HG02588 (cell line): ENCODE measurements at regions not wholly inside any gene's neighbourhood (a gene's known extent, or its start where the extent isn't known, plus 50 kb on each side); places are given as distances from the start of the nearest gene placed in this dataset.
"Not testable (repeated sequence)": the region's sequence is repeated elsewhere in the genome, so short reads cannot be mapped to it uniquely, and the experiment has no call there.

ENCODE experiments used
- ATAC-seq: cut with Tn5 transposase; IDR thresholded peaks from one replicate; pipeline ENCODE4 v1.9.1; 2021; ENCODE audit warnings: mild to moderate bottlenecking, moderate library complexity; ENCODE audit not compliant: unreplicated experiment

DNA sequence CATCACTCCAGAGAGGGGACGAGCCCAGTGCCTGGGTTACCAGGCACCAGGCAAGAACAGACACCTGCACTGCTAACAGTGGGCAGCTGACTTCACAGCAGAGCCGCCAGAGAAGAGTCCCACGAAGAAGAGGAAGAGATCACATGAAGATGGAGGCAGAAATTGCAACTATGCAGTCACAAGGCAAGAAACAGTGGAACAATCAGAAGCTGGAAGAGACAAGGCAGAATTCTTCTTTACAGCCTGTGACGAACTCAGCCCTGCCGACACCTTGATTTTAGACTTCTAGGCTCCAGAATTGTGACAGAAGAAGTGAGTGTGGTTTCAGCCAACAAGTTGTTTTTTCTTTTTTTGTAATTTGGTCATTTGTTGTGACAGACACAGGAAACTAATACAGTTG, 59.2 kb downstream of the IL12A start:
- ATAC-seq = no peak

DNA sequence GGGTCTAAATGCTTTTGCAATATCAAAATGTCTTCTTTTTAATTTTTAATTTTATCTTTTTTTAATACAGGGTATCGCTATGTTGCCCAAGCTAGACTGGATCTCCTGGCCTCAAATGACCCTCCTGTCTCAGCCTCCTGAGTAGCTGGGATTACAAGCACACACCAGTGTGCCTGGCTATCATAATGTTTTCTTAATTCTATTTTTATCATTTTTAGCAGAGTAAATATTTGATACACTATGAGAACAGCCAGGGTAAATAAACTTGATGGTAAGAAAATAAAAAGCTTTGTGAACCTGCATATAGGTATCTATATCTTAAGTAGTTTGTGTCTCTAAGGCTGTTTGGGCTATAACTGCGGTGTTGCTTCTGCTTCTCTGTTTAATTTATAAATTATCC, 60.4 kb downstream of the IL12A start:
- no peak for ATAC-seq

DNA sequence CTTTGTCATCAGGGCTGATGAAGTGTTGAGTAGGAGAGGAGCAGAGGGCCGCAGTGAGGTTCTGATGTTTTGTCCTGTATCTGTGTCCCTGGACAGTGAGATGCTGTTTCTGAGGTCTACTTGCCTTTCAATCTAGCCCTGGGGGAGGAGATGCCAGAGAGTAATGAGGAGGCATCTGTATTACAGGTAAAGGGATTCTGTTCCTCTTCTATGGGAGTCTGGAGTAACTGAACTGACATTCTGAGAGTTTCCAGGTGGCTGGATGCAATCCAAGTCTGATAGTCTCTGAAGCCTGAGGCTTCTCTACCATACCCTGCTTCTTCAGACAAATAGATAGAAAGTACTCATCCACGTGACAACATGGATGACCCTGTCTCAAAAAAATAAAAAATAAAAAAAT, 60.9 kb downstream of the IL12A start:
- no peak for ATAC-seq

DNA sequence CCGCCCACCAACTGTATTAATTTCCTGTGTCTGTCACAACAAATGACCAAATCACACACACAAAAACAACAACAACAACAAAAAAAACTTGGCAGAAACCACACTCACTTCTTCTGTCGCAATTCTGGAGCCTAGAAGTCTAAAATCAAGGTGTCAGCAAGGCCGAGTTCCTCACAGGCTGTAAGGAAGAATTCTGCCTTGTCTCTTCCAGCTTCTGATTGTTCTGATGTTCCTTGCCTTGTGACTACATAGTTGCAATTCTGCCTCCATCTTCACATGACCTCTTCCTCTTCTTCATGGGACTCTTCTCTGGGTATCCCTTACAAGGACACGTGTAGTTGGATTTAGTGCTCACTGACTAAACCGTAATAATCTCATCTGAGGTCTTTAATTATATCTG, 61.4 kb downstream of the IL12A start:
- no peak for ATAC-seq

DNA sequence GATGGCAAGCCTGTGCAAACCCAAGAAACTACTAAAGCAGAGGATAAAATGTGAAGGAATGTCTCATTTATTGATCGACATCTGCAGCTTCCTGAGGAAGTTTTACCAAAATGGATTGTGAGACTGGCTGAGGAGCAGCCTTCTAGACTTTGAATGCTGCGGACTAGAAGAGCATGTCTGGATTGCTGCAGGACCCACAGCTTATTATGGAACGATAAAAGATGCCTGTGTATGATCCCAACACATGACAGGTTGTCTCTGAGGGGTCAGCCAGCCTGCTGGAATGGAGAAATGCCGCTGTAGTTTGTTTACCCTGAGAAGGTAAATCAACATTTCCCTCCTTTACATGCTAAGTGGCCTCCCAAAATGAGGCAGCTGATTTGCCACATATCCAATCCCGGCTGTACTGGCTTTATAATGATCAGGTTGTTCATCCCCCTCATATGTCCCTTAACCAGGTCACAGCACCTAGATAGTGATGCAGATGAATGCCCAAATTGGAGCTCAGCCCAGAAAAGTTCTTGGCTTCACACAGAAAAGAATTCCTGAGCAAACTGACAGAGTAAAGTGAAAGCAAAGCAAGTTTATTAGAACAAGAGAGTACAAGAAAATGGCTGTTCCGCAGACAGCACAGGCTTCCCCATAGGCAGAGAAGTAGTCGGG, 63.9 kb downstream of the IL12A start:
- no peak for ATAC-seq

DNA sequence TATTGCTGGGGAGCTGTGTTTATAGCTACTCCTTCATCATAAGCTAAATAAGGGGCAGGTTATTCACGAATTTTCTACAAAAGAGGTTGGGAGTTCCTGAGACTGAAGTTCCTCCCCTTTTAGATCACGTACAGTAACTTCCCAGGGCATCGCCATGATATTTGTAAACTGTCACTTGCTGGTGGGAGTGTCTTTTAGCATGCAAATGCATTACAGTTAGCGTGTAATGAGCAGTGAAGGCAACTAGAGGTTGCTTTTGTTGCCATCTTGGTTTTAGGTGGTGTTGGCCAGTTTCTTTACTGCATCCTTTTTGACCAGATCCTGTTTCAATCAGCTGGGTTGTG, 64.4 kb downstream of the IL12A start:
- no peak for ATAC-seq

DNA sequence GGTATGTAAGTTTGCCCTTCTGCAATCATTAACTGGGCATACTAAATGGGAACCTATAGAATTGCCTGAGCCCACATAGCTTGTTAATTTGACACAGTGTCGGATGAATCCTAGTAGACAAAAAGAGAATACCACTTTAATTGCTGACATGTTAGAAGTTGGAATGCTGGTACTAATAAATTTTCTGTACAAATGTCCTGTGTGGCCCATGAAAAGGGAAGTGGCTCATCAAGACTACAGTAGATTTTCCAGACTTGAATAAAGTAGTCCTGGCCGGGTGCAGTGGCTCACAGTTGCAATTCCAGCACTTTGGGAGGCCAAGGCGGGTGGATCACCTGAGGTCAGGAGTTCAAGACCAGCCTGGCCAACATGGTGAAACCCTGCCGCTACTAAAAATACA, 66.2 kb downstream of the IL12A start:
- not testable (repeated sequence) for ATAC-seq

DNA sequence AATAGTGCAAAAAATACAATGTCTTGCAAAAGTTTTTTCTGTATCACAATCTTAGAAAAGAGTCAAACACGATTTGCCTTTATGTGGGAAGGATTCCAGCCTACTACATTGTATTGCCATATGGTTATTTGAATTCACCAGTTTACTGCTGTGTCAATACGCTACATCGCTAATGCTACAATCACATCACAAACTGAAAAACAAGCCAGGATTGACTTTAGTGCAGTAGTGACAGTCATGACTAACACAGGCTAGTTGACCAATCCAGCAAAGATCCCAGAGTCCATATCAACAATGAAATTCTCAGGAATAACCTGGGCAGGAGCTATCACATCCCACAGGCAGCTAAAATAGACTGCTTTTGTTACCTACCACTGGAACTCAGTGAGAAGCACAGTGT, 67.0 kb downstream of the IL12A start:
- ATAC-seq = no peak

DNA sequence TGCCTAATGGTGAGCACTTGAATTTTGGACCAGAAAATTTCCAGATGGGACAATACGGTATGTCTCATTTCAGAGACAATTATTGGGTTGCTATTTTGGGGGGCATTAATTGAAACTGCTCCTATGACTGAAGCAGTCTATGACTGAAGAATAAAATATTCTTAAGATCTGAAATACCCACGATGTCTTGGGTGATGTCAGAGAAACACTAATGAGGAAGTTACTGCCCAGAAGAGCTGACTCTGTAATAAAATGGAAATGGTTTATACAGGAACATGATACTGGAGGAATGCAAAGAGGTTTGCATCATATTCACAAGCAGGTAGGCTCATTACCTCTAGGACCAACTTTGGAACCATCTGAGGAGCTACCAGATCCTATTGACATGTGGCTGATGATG, 68.7 kb downstream of the IL12A start:
- ATAC-seq = no peak

DNA sequence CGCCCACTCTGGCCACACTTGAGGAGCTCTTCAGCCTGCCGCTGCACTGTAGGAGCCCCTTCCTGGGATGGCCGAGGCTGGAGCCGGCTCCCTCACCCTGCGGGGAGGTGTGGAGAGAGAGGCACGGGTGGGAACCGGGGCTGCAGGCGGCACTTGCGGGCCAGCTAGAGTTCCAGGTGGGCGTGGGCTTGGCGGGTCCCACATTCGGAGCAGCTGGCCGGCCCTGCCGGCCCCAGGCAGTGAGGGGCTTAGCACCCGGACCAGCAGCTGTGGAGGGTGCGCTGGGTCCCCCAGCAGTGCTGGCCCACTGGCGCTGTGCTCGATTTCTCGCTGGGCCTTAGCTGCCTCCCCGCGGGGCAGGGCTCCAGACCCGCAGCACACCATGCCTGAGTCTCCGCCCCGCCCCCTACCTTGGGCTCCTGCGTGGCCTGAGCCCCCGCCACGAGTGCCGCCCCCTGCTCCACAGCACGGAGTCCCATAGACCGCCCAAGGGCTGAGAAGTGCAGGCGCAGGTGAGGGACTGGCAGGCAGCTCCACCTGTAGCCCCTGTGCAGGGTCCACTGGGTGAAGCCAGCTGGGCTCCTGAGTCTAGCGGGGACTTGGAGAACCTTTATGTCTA, 71.9 kb downstream of the IL12A start:
- no peak for ATAC-seq

DNA sequence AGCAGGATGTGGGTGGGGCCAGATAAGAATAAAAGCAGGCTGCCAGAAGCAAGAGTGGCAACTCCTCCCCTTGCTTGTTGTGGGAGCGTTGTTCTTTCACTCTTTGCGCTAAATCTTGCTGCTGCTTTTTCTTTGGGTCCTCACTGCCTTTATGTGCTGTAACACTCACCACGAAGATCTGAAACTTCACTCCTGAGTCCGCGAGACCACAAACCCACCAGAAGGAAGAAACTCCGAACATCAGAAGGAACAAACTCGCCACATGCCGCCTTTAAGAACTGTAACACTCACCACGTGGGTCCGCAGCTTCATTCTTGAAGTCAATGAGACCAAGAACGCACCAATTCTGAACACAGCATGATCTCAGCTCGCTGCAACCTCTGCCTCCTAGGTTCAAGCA, 72.9 kb downstream of the IL12A start:
- no peak for ATAC-seq

DNA sequence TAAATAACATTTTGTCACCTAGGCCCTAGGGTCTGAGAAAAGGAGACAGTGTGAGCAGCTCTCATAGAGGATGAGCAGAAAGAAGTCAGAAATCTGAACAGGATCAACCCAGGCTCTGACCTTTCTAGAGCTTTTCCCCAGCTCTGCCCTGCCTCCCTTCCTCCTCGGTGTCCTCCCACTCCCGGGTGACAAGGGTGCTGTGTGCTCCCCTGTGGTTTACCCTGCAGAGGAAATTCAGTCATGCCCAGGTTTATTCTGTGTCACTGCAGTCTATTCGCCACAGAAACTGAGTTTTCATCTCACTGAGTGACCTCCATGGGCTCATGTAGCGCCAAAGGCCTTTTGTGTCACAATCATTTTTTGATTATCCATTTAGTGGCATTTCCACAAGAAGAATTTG, 76.6 kb downstream of the IL12A start:
- no peak for ATAC-seq

DNA sequence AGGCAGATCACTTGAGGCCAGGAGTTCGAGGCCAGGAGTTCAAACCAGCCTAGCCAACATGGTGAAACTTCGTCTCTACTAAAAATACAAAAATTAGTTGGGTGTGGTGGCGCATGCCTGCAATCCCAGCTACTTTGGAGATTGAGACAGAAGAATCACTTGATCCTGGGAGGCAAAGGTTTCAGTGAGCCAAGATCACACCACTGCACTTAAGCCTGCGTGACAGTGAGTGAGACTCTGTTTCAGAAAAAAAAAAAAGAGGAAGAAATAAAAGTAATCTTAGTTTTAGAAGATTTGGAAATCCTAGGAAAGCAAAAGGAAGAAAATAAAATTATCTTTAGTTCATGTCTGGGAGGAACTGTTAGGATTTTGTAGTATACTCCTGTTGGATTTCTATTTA, 77.2 kb downstream of the IL12A start:
- no peak for ATAC-seq

DNA sequence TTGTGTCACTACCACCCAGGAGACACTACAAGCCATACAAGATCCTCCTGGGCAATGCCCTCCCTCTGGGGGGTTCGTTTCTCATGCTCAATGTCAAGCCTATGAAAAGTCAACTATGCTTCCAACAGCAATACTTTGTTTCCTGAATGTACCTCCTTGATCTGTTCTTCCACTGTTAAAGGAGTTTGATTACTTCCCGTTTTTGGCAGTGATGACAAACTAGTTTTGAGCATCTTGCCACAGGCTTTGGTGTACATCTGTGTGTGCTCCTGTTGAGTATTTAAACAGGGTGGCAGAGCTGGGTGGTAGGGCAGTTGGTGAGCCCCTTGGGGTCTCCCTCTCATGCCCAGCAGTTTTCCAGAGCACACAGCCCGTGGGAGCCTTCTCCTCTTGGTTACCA, 81.4 kb downstream of the IL12A start:
- no peak for ATAC-seq

DNA sequence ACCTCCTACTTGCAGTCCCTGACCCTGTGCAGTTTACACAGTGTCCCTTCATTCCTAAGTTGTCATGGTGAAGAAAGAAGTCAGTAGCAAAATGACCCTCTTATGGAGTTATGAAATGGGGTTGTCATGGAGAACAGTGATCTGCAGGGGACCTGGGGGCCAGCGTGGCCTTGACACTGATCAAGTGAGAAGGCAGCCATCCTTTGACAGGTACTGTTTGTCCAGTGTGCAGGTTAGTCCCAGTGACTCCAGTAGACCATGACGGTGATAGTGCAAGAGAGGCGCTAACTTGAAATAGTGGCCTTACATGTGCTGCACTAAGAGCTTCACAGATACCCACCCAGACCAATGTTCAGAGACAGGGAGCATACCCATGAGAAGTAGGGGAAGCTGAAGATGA, 87.9 kb downstream of the IL12A start:
- no peak for ATAC-seq

DNA sequence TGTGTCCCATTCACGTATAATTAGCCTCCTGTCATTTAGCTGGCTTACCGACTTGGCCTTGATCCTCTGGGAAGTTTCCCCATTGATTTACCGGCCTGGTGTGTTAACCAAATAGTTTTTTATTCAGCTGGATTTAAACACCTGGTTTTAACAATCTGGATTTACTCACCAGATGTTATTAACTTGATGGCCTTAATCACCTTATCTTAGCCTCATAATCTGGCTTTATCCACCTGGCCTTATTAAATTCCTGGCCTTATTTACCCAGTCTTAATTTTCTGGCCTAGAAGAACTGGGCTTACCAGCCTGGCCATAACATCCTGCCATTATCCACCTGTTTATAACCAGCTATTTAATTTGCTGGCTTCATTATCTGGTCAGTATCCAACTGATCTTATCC, 89.9 kb downstream of the IL12A start:
- no peak for ATAC-seq

DNA sequence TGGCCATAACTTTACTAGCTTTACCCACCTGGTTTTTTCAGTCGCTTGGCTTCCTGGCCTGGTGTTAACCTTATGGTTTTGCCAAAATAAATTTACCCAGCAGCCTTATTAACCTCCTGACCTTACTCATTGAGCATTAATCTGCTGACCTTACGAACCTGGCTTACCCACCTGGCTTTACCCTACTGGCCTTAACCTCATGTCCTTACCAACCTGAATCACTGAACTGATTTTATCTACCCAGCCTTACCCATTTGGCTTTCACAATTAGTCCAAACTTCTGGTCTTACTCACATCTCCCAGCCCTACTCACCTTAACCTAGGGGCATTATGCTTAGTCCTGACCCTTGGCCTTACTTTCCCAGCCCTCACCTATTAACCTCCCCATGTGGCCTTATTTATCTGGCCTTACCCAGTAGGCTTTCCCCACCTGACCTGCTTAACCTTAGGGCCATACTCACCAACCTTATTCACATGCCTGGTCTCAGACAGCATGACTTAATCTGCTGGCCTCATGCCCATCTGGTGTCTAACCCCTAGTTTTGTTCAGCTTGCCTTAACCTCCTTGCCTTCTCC, 93.4 kb downstream of the IL12A start:
- no peak for ATAC-seq

DNA sequence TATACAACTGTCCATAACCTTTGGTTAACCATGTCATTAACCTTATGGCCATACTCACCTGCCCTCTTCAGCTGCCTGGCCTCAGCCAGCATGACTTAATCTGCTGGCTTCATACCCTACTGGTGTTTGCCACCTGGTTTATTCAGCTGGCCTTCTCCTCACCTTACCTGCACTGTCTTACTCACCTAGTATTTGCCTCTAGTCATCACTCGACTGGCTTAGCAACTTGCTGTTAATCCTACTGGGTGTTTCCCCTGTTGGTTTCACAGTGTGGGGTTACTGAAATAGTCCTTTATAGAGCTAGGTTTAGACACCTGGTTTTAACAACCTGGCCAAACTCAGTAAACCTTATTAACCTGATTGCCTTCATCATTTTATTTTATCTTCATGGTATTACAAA, 96.4 kb downstream of the IL12A start:
- no peak for ATAC-seq

DNA sequence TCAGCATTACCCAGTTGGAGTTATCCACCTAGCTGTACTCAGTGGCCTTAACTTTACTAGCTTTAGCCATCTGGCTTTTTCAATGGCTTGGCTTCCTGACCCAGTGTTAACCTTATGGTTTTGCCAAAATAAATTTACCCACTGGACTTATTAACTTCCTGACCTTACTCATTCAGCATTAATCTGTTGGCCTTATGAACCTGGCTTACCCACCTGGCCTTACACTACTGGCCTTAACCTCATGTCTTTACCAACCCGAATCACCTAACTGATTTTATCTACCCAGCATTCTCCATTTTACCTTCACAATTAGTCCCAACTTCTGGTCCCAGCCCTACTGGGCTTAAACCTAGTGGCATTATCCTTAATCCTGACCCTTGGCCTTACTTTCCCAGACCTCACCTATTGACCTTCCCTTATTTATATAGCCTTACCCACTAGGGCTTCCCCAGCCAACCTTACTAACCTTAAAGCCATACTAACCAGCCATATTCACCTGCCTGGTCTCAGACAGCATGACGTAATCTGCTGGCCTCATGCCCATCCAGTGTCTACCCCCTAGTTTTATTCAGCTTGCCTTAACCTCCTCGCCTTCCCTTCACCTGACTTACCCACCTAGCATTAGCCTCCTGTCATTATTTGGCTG, 100.0 kb downstream of the IL12A start:
- ATAC-seq = no peak

DNA sequence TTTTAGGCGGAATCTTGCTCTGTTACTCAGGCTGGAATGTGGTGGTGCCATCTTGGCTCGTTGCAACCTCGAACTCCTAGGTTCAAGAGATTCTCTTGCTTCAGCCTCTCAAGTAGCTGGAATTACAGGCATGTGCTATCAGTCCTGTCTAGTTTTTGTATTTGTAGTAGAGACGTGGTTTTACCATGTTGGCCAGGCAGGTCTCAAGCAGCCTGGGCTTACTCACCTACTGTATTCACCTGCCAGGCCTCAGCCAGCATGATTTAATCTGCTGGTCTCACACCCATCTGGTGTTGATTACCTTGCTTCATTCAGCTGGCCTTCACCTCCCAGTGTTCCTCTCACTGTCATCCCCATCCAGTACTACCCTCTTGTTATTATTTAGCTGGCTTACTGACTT, 102.0 kb downstream of the IL12A start:
- ATAC-seq = no peak

DNA sequence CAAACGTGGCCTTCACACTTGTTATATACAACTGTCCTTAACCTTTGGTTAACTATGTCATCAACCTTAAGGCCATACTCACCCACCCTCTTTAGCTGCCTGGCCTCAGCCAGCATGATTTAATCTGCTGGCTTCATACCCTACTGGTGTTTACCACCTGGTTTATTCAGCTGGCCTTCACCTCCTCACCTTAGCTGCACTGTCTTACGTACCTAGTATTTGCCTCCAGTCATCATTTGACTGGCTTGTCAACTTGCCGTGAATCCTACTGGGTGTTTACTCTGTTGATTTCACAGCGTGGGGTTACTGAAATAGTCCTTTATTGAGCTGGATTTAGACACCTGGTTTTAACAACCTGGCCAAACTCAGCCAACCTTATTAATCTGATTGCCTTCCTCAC, 102.8 kb downstream of the IL12A start:
- ATAC-seq = no peak

DNA sequence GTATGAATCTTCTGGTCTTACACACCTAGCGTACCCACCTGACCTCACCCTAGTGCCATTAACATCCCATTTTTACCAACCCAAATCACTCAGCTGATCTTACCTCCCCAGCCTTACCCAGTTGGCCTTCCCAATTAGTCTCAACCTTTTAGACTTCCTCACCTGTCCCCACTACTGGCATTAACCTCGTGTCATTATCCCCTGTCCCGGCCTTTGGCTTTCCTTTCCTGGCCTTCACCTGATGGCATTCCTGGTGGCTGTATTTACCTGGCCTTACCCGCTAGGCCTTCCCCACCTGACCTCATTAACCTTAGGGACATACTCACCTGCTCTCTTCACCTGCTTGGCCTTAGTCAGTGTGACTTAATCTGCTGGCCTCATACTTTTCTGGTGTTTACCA, 104.1 kb downstream of the IL12A start:
- ATAC-seq = no peak
